PC-9 (cell line): ENCODE measurements at regions not wholly inside any gene's neighbourhood (a gene's known extent, or its start where the extent isn't known, plus 50 kb on each side); places are given as distances from the start of the nearest gene placed in this dataset.
A peak's percentile ranks its signal among the peaks of the same experiment; 100 is the strongest.

ENCODE experiments used
- BruUV-seq: library from RNA; stranded (reverse); fragments of 400-500 nt; replicated peaks from 2 replicates; lab custom pipeline; 2021; lab: Mats Ljungman, UMichigan
- CTCF ChIA-PET: fragments of 300-600 bp; sonication (Branson Sonifier 250); formaldehyde crosslinking; loops from one replicate; lab custom pipeline; 2022; ENCODE audit warnings: antibody characterized with exemption; lab: Charles Lee
- POLR2A ChIA-PET: fragments of 300-600 bp; sonication (Branson Sonifier 250); formaldehyde crosslinking; loops from one replicate; lab custom pipeline; 2022; ENCODE audit warnings: antibody characterized with exemption; ENCODE audit not compliant: unreplicated experiment; lab: Charles Lee
- DNase-seq, 2 experiments: peaks; one replicate each; pipeline versions ENCODE4 v3.0.0 to v3.0.0-alpha.2; 2015 to 2022; ENCODE audit warnings: mixed read lengths in 1 of 2
- H2AFZ ChIP-seq: fragments of 200-600 bp; sonication (generic); 2 replicates; pipeline ENCODE4 v1.8.1; 2017; ENCODE audit warnings: antibody characterized with exemption
- H3F3A ChIP-seq: fragments of 200-600 bp; sonication (generic); 2 replicates; pipeline ENCODE4 v1.8.1; 2017; ENCODE audit warnings: antibody characterized with exemption, mild to moderate bottlenecking, low read depth; ENCODE audit not compliant: insufficient read depth
- H3K27ac ChIP-seq: fragments of 200-600 bp; sonication (generic); 2 replicates; pipeline ENCODE4 v1.6.1; 2016; ENCODE audit warnings: mixed run types
- H3K27me3 ChIP-seq: fragments of 200-600 bp; sonication (generic); 2 replicates; pipeline ENCODE4 v1.6.1; 2016; ENCODE audit warnings: low read depth, mixed run types; ENCODE audit not compliant: insufficient read depth
- H3K36me3 ChIP-seq: fragments of 200-600 bp; sonication (generic); 2 replicates; pipeline ENCODE4 v1.6.1; 2016; ENCODE audit warnings: low read depth, mixed run types
- H3K4me1 ChIP-seq: fragments of 200-600 bp; sonication (generic); replicated peaks from 2 replicates; pipeline ENCODE4 v1.6.1; 2016; ENCODE audit warnings: mixed run types; ENCODE audit not compliant: insufficient read depth
- H3K4me2 ChIP-seq: fragments of 200-600 bp; sonication (generic); 2 replicates; pipeline ENCODE4 v1.6.1; 2017; ENCODE audit warnings: mixed run types
- H3K4me3 ChIP-seq: fragments of 200-600 bp; sonication (generic); 2 replicates; pipeline ENCODE4 v1.6.1; 2016; ENCODE audit warnings: mixed run types
- H3K79me2 ChIP-seq: fragments of 200-600 bp; sonication (generic); 2 replicates; pipeline ENCODE4 v1.6.1; 2017; ENCODE audit warnings: low read depth, mixed run types
- H3K9me2 ChIP-seq: fragments of 200-600 bp; sonication (generic); 2 replicates; pipeline ENCODE4 v1.8.1; 2017; ENCODE audit warnings: mild to moderate bottlenecking; ENCODE audit not compliant: insufficient read depth
- H3K9me3 ChIP-seq: fragments of 200-600 bp; sonication (generic); 2 replicates; pipeline ENCODE4 v1.8.1; 2016; ENCODE audit warnings: low read depth; ENCODE audit not compliant: insufficient read depth
- H4K20me1 ChIP-seq: fragments of 200-600 bp; sonication (generic); 2 replicates; pipeline ENCODE4 v1.8.1; 2017; ENCODE audit not compliant: insufficient read depth
- CTCF ChIP-seq: fragments of 200-600 bp; sonication (generic); conservative IDR thresholded peaks from 2 replicates; pipeline ENCODE4 v1.6.1; 2017; ENCODE audit warnings: mixed run types, antibody characterized with exemption, mild to moderate bottlenecking, moderate library complexity
- EZH2 ChIP-seq: fragments of 200-600 bp; sonication (generic); IDR thresholded peaks from 2 replicates; pipeline ENCODE4 v1.8.0; 2017; ENCODE audit warnings: antibody characterized with exemption, low read depth
- intact Hi-C: fragments of 100-400 bp; cut with micrococcal nuclease; formaldehyde crosslinking; loops from one replicate; pipeline ENCODE4 v1.10.0; 2022; ENCODE audit not compliant: unreplicated experiment

- Histone ChIP-seq H3K79me2 (no peaks in the 10 kb centered on the region), H3F3A (no peaks in the 10 kb centered on the region), H3K27me3 (no peaks in the 10 kb centered on the region), H3K4me1 (no peaks in the 10 kb centered on the region), H3K9me3 (no peaks in the 10 kb centered on the region), H3K36me3 (no peaks in the 10 kb centered on the region), H3K27ac (no peak overlapping the region), H3K4me3 (no peak overlapping the region), H3K4me2 (no peak overlapping the region), H2AFZ (no peak overlapping the region), H4K20me1 (no peaks in the 10 kb centered on the region), H3K9me2 (no peaks in the 10 kb centered on the region)
- no peak for DNase-seq
- CTCF ChIA-PET: no interaction called here
- TF ChIP-seq CTCF (no peak), EZH2 (no peak)
- intact Hi-C loops: no loop called here
- POLR2A ChIA-PET: interaction anchor here (0.6 kb wide), 1 partner anchor 472 kb away, joined by 3 read pairs; no protein-coding TSS in a partner anchor
- BruUV-seq: no TSS peak
Measured at GRCh38 chr6:145189836-145190235, 545.5 kb downstream of the EPM2A start.

DNA sequence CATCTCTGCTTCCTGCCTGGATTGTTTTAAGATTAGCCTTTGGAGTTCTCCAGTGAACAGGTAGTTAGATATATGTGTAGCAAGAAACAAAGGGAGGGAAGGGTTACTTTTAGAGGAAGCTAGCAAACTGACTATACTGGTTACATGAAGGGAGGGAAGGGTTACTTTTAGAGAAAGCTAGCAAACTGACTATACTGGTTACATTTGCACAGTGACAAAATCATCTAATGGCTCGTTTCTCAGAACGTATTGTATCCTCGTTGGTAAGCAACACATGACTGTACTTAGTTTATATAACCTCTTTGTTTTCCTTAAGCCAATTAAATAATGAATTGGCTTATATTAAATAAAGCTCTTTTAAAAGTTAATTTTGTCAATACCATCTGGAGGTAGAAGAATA lies 540.9 kb downstream of the EPM2A start:
- intact Hi-C loops: no loop called here
- Histone ChIP-seq H3K4me2 (no peak overlapping the region), H3K9me2 (no peaks in the 10 kb centered on the region), H3K36me3 (no peaks in the 10 kb centered on the region), H2AFZ (no peak overlapping the region), H3K27me3 (no peaks in the 10 kb centered on the region), H3K9me3 (no peaks in the 10 kb centered on the region), H3K79me2 (no peaks in the 10 kb centered on the region), H4K20me1 (no peaks in the 10 kb centered on the region), H3K4me3 (no peak overlapping the region), H3K4me1 (peaks cover 3% of the 10 kb centered on the region), H3F3A (no peaks in the 10 kb centered on the region; the same call in 1 of the 2 replicates), H3K27ac (no peak overlapping the region)
- ChIA-PET POLR2A (no interaction called here), CTCF (no interaction called here)
- TF ChIP-seq CTCF (no peak), EZH2 (no peak)
- no peak for DNase-seq
- BruUV-seq: no TSS peak

DNA sequence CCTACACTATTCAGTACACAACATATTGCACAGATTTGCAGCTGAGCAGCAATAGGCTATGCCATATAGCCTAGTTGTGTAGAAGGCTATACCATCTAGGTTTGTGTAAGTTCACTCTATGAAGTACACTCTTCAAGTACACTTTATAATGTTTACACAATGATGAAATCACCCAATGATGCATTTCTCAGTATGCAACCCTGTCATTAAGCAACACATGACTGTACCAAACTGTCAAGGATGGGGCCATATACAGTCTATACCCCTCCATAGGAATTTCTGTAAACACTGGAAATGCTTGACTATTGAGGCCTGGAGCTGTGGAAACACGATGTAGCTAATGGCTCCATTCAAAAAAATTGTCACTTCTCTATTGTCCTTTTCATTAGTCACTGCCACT lies 535.4 kb downstream of the EPM2A start:
- H3K9me2 ChIP-seq: no peaks in the 10 kb centered on the region
- H3K36me3 ChIP-seq: no peaks in the 10 kb centered on the region
- no peaks in the 10 kb centered on the region for H4K20me1 ChIP-seq
- ChIA-PET POLR2A (no interaction called here), CTCF (no interaction called here)
- no peaks in the 10 kb centered on the region for H3K9me3 ChIP-seq
- 0 out of 2 replicates have a peak overlapping the region, but pooled peaks have one; percentile 2 for H3K27ac ChIP-seq
- H3K27me3 ChIP-seq: no peaks in the 10 kb centered on the region
- H3K4me3 ChIP-seq: no peak overlapping the region
- no peaks in the 10 kb centered on the region for H3K79me2 ChIP-seq
- intact Hi-C loops: no loop called here
- peak in 1 of 2 experiments; percentile 68 for DNase-seq
- no TSS peak for BruUV-seq
- peak overlapping the region; percentile 14; the same call in 1 of the 2 replicates for H3K4me2 ChIP-seq
- H3F3A ChIP-seq: peaks cover 9% of the 10 kb centered on the region
- no peak overlapping the region for H2AFZ ChIP-seq
- H3K4me1 ChIP-seq: peaks cover 20% of the 10 kb centered on the region
- TF ChIP-seq CTCF (no peak), EZH2 (no peak)
